CD4-positive, alpha-beta T cell (primary cell): ENCODE measurements at regions not wholly inside any gene's neighbourhood (a gene's known extent, or its start where the extent isn't known, plus 50 kb on each side); places are given as distances from the start of the nearest gene placed in this dataset.

Source experiments
- ATAC-seq: fragments of 200-7000 bp; cut with Tn5 transposase; one replicate; pipeline ENCODE4 v1.10.0; 2022; ENCODE audit warnings: mild to moderate bottlenecking; ENCODE audit not compliant: poor library complexity
- CTCF ChIA-PET: fragments of 350-600 bp; sonication (Branson Sonifier 250); formaldehyde crosslinking; loops from one replicate; lab custom pipeline; 2021; ENCODE audit warnings: antibody characterized with exemption, inconsistent platforms; lab: Charles Lee
- POLR2A ChIA-PET: fragments of 350-600 bp; sonication (Branson Sonifier 250); formaldehyde crosslinking; loops from one replicate; lab custom pipeline; 2021; ENCODE audit warnings: antibody characterized with exemption, inconsistent platforms; lab: Charles Lee
- DNase-seq, 14 experiments: peaks; one replicate each; pipeline ENCODE4 v3.0.0-alpha.2; 2013 to 2020; ENCODE audit warnings: mixed read lengths in 2 of 14
- H3K27ac ChIP-seq, 2 donors: one replicate each; pipeline versions ENCODE4 v1.5.1 to v1.7.0; 2013; ENCODE audit warnings: low read length in 2 of 2, low read depth in 1 of 2, mild to moderate bottlenecking in 1 of 2
- H3K27me3 ChIP-seq, 2 experiments: 1 replicate in 1 of 2; 2 replicates in 1 of 2; pipeline versions ENCODE4 v1.6.1 to v1.7.0; 2013; ENCODE audit warnings: low read length in 2 of 2, control low read depth in 1 of 2, mild to moderate bottlenecking in 1 of 2, moderate library complexity in 1 of 2; ENCODE audit not compliant: insufficient read depth in 2 of 2, control insufficient read depth in 1 of 2
- H3K36me3 ChIP-seq: one replicate; pipeline ENCODE4 v1.6.1; 2013; ENCODE audit warnings: low read length, control low read depth; ENCODE audit not compliant: insufficient read depth
- H3K4me1 ChIP-seq: one replicate; pipeline ENCODE4 v1.6.1; 2013; ENCODE audit warnings: low read length, control low read depth; ENCODE audit not compliant: insufficient read depth
- H3K4me3 ChIP-seq: one replicate; pipeline ENCODE4 v1.5.1; 2013; ENCODE audit warnings: mild to moderate bottlenecking, low read length, moderate library complexity
- H3K9me3 ChIP-seq, 2 experiments: 1 replicate in 1 of 2; 2 replicates in 1 of 2; pipeline versions ENCODE4 v1.6.1 to v1.7.0; 2013; ENCODE audit warnings: low read length in 2 of 2, mild to moderate bottlenecking in 2 of 2, control low read depth in 1 of 2, moderate library complexity in 1 of 2; ENCODE audit not compliant: control insufficient read depth in 1 of 2, insufficient read depth in 1 of 2
- H3K27ac Mint-ChIP-seq: one replicate; pipeline ENCODE4 v1.8.0; 2020; ENCODE audit warnings: mixed read lengths
- H3K27me3 Mint-ChIP-seq: one replicate; pipeline ENCODE4 v1.8.0; 2021; ENCODE audit warnings: mixed read lengths
- H3K36me3 Mint-ChIP-seq: one replicate; pipeline ENCODE4 v1.8.0; 2021; ENCODE audit warnings: low read depth, mixed read lengths
- H3K4me1 Mint-ChIP-seq: one replicate; pipeline ENCODE4 v1.8.0; 2021; ENCODE audit warnings: low read depth, mixed read lengths
- H3K4me3 Mint-ChIP-seq: one replicate; pipeline ENCODE4 v1.8.0; 2020; ENCODE audit warnings: mild to moderate bottlenecking, mixed read lengths
- H3K9me3 Mint-ChIP-seq: one replicate; pipeline ENCODE4 v1.8.0; 2020; ENCODE audit warnings: mixed read lengths
- intact Hi-C, 2 experiments: fragments of 100-400 bp; cut with DNase I in 1 of 2; cut with micrococcal nuclease in 1 of 2; formaldehyde crosslinking; loops; one replicate each; pipeline versions ENCODE4 v1.15.1 to v1.9.0; 2023 to 2025; cut with DNase I, micrococcal nuclease
- TF ChIP-seq, protein P1 (sequence below): fragments of 200-600 bp; IDR thresholded peaks from one replicate; pipeline ENCODE4 v1.8.0; 2022; ENCODE audit warnings: antibody characterized with exemption, mild to moderate bottlenecking

- H3K27me3 ChIP-seq, result no peaks in the 10 kb centered on the region
- H3K27ac Mint-ChIP-seq, result no peak overlapping the region
- DNase-seq (no peak), ATAC-seq (no peak)
- no peaks in the 10 kb centered on the region for H3K4me1 Mint-ChIP-seq
- ChIA-PET POLR2A (no interaction called here), CTCF (no interaction called here)
- H3K4me3 Mint-ChIP-seq, result no peak overlapping the region
- no peaks in the 10 kb centered on the region for H3K4me1 ChIP-seq
- H3K27me3 Mint-ChIP-seq, result no peaks in the 10 kb centered on the region
- intact Hi-C loops, result no loop called here
- H3K9me3 Mint-ChIP-seq, result peaks cover 3% of the 10 kb centered on the region
- no peak overlapping the region for H3K4me3 ChIP-seq
- H3K36me3 Mint-ChIP-seq, result no peaks in the 10 kb centered on the region
- no peaks in the 10 kb centered on the region for H3K36me3 ChIP-seq
- no peak overlapping the region for H3K27ac ChIP-seq
- H3K9me3 ChIP-seq, result no peaks in the 10 kb centered on the region
- TF ChIP-seq, protein P1, sequence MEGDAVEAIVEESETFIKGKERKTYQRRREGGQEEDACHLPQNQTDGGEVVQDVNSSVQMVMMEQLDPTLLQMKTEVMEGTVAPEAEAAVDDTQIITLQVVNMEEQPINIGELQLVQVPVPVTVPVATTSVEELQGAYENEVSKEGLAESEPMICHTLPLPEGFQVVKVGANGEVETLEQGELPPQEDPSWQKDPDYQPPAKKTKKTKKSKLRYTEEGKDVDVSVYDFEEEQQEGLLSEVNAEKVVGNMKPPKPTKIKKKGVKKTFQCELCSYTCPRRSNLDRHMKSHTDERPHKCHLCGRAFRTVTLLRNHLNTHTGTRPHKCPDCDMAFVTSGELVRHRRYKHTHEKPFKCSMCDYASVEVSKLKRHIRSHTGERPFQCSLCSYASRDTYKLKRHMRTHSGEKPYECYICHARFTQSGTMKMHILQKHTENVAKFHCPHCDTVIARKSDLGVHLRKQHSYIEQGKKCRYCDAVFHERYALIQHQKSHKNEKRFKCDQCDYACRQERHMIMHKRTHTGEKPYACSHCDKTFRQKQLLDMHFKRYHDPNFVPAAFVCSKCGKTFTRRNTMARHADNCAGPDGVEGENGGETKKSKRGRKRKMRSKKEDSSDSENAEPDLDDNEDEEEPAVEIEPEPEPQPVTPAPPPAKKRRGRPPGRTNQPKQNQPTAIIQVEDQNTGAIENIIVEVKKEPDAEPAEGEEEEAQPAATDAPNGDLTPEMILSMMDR, result no peak
Measured at GRCh38 chr2:18301421-18302139, 258.9 kb downstream of the RDH14 start.

- no peaks in the 10 kb centered on the region for H3K36me3 Mint-ChIP-seq
- H3K4me1 ChIP-seq, result no peaks in the 10 kb centered on the region
- ChIA-PET POLR2A (no interaction called here), CTCF (no interaction called here)
- no peak overlapping the region for H3K27ac Mint-ChIP-seq
- DNase-seq (no peak), ATAC-seq (no peak)
- no peak overlapping the region for H3K4me3 ChIP-seq
- H3K9me3 ChIP-seq, result no peaks in the 10 kb centered on the region
- no peak overlapping the region for H3K4me3 Mint-ChIP-seq
- no peaks in the 10 kb centered on the region for H3K9me3 Mint-ChIP-seq
- H3K27ac ChIP-seq, result no peak overlapping the region
- intact Hi-C loops, result no loop called here
- H3K27me3 Mint-ChIP-seq, result no peaks in the 10 kb centered on the region
- H3K27me3 ChIP-seq, result no peaks in the 10 kb centered on the region
- no peaks in the 10 kb centered on the region for H3K4me1 Mint-ChIP-seq
- no peaks in the 10 kb centered on the region for H3K36me3 ChIP-seq
- TF ChIP-seq, protein P1, result no peak
Measured at GRCh38 chr2:18299423-18300212, 260.8 kb downstream of the RDH14 start.

- H3K27me3 Mint-ChIP-seq, result no peaks in the 10 kb centered on the region
- no peaks in the 10 kb centered on the region for H3K4me1 ChIP-seq
- TF ChIP-seq, protein P1, result no peak
- no peak overlapping the region for H3K27ac Mint-ChIP-seq
- H3K36me3 ChIP-seq, result no peaks in the 10 kb centered on the region
- no peak overlapping the region for H3K27ac ChIP-seq
- H3K9me3 Mint-ChIP-seq, result no peaks in the 10 kb centered on the region
- intact Hi-C loops, result no loop called here
- no peaks in the 10 kb centered on the region for H3K9me3 ChIP-seq
- no peaks in the 10 kb centered on the region for H3K4me1 Mint-ChIP-seq
- POLR2A ChIA-PET, result no interaction called here
- H3K4me3 ChIP-seq, result no peak overlapping the region
- DNase-seq (no peak), ATAC-seq (no peak)
- CTCF ChIA-PET, result no interaction called here
- H3K27me3 ChIP-seq, result no peaks in the 10 kb centered on the region
- H3K4me3 Mint-ChIP-seq, result no peak overlapping the region
- no peaks in the 10 kb centered on the region for H3K36me3 Mint-ChIP-seq
Measured at GRCh38 chr2:18297534-18298058, 262.9 kb downstream of the RDH14 start.
